GM19328 (cell line): ENCODE measurements at regions not wholly inside any gene's neighbourhood (a gene's known extent, or its start where the extent isn't known, plus 50 kb on each side); places are given as distances from the start of the nearest gene placed in this dataset.

Experiments
- ATAC-seq: cut with Tn5 transposase; IDR thresholded peaks from one replicate; pipeline ENCODE4 v1.9.1; 2021; ENCODE audit warnings: mild to moderate bottlenecking, moderate library complexity; ENCODE audit not compliant: unreplicated experiment

GRCh38 chr15:38646716-38647115 lies 82.1 kb upstream of the RASGRP1 start:
- ATAC-seq: no peak

DNA sequence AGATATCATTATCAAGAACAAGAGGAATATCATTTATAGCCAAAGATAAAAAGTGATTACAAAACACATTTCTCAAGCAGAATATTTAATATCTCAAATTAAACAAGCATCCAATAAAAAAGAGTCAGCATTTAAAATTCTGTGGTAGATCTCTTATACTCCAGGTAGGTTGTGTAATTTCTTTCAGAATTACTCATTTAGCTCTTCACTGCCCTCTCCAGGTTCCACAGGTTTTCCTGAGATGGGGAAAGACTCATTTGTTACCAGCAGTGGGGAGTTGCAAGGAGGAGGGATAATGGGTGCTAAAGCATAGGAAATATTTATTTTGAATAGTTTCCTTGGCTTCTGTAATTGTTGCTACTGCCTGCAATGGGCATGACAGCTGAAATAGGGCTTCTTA lies 83.1 kb upstream of the RASGRP1 start:
- no peak for ATAC-seq

DNA sequence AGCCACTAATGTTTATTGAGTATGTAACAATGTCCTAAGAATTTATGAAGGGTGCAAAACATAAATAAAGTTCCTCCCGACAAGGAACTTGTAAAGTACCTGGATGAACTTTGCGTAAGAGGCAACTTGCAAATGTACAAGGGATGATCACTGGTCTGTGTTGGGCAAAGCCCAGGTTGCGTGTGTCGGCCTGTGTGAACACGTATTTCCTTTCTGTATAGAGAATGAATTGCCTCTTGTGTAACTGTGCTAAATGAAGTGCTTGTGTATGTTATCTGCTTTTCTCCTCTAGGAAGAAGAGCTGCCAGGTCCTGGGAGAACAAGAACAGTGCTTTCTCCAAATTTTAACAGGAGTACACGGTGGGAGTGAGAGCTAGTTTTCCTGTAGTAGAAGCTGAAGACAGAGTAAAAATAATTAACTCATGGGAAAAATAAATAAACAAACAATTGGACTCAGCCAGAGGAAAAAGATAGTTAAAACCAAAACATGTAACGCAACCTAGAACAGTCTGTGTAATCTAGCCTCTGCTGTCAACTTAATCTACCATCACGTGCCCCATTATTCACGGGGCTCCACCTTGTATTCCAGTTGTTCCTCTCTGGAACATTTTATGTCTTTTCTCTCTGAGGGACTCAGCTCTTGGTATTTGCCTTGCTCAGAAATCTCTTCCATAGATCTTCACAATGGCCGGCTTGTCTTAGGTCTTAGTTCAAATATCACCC lies 83.7 kb upstream of the RASGRP1 start:
- ATAC-seq: no peak

- ATAC-seq: no peak
Observed at GRCh38 chr15:38650384-38650783, 85.8 kb upstream of the RASGRP1 start.

- ATAC-seq: no peak
Observed at GRCh38 chr15:38650936-38651327, 86.3 kb upstream of the RASGRP1 start.

DNA sequence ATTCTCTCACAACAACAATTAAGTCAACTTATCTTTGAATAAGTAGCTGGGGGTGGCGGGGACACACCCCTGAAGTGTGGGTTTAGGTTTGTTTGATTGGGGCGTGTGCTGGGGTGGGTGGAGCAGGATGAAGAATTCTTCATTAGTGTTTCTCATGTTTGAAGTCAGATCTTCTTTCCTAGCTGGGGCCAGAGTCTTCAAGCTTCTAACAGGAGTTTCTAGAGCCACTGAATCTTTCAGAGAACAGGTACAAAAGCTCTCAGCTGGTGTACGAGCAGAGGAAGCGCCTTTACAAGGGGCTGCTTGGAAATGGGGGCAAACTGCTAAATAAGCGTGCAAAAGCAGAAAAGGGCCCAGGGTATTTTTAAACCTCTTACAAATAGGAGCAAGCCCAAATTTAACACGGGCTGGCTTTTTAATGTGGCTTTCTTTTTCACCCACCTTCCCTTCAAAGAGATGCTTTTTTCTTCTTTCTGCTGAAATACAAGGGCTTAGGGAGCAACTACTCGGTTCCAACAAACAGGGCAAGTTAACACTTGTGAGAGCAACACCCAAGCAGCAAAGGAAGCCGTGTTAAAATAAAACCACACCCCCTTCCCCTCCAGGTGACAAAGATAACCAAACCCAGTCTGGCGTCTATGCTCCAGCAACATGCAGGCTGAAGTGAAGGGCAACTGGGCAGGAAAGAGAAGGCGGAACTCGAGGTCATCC lies 86.9 kb upstream of the RASGRP1 start:
- ATAC-seq: no peak

DNA sequence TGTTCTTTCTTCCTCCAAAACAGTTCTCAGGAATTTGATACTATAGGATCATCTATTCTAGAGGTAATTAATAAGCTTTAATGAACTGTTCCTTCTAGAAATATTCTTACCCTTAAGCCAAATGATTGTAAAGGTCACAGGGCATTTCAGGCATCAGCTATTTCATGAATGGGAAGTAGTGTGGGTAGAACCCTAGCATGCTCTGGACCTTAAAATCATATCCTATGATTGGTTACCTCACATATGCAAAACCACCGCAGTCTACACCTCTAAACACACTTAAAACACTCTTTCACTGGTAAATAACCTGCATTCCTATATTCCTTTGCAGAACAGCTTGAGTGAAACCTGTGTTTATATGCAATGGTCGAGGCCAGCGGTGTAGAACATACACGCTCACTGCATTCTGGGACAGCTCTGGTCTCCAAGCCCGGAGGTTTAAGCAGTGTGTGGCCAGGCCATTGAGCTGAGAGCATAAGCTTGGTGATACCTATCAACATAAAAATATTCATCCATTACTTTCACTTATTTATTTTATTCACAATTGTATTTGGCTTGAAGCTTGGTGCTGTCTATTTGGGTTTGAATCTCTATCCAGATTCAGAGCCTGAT lies 87.7 kb upstream of the RASGRP1 start:
- ATAC-seq: no peak

DNA sequence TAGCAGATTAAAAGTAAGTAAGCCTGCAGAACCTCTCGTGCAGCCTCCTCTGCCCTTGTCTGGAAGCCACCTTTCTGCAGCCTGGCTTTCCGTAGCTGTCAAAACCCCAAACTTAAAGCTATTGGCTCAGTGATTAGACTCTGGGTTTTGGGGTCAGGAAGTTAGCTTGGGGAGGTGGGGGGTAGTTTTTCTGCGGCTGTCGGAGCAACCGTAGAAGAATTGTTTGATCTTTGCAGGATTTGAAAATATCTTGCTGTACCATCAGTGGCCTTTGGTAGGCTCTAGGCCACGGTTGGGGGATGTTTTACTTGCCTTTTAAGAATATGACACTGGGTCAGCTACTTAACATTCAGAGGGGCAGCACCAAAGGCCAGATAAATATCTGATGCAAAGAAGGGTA lies 88.4 kb upstream of the RASGRP1 start:
- ATAC-seq: no peak

GRCh38 chr15:38658431-38658830 lies 93.8 kb upstream of the RASGRP1 start:
- ATAC-seq: no peak

DNA sequence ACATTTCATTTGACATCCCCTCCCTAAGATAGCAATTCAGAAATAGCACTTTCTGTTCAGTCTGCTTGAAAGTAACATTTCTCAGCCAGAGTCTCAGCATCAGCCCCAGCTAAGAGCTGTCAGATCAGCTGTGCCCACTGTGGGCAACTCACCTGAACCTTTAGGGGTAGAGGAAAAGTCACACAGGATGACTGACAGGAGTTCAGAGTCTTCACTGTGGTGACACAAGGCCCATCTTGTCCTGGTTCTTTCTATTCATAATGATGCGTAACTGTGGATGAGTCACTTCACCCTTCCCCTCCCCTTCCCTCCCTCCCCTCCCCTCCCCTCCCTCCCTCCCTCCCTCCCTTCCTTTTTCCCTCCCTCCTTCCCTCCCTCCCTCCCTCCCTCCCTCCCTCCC lies 96.1 kb upstream of the RASGRP1 start:
- no peak for ATAC-seq

DNA sequence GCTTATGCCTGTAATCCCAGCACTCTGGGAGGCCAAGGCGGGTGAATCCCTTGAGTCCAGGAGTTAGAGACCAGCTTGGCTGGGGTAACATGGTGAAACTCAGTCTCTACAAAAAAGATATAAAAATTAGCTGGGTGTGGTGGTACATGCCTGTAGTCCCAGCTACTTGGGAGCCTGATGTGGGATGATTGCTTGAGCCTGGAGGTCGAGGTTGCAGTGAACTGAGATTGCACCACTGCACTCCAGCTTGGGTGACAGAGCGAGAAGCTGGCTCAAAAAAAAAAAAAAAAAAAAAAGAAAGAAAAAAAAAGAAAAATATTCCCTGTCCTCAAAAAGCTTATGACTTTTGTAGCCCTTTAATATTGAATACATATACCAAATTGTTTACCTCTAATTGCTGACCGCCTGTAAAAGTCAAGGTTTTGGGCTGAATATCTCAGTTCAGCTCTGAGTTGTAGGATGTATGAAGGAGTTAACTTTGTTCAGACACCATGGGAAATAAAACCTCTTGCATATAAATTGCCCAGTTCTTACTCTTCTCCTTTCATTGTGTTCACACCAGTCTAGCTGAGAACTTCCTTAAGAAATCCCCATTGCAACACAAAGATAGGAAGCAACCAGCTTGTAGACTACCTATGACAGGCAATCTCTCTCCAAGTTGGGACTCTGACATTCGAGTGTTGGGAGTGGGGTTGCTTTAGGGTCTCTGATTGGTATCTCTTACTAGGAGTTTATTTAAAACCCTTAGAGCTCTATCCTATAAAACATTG lies 97.6 kb upstream of the RASGRP1 start:
- no peak for ATAC-seq

DNA sequence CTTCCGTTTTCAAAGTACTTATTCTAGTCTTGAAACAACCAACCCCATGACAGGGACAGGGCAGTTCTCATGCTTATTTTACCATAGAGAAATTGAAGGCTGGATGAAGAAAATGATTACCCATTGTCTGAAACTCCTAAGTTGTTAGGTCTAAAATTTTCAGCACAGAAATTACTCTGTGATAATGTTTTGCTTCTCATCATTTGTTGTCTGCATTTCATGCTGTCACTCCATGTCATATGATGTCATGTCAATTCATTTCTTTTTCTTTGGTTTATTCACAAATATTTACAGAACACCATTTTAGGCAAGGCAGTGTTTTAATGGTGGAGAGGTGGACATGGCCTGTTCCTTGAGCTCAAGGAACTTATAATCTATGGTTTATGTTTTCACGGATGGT lies 98.2 kb upstream of the RASGRP1 start:
- ATAC-seq: no peak

GRCh38 chr15:38665586-38666305 lies 101.1 kb upstream of the RASGRP1 start:
- ATAC-seq: no peak

GRCh38 chr15:38666865-38667510 lies 102.4 kb upstream of the RASGRP1 start:
- no peak for ATAC-seq

DNA sequence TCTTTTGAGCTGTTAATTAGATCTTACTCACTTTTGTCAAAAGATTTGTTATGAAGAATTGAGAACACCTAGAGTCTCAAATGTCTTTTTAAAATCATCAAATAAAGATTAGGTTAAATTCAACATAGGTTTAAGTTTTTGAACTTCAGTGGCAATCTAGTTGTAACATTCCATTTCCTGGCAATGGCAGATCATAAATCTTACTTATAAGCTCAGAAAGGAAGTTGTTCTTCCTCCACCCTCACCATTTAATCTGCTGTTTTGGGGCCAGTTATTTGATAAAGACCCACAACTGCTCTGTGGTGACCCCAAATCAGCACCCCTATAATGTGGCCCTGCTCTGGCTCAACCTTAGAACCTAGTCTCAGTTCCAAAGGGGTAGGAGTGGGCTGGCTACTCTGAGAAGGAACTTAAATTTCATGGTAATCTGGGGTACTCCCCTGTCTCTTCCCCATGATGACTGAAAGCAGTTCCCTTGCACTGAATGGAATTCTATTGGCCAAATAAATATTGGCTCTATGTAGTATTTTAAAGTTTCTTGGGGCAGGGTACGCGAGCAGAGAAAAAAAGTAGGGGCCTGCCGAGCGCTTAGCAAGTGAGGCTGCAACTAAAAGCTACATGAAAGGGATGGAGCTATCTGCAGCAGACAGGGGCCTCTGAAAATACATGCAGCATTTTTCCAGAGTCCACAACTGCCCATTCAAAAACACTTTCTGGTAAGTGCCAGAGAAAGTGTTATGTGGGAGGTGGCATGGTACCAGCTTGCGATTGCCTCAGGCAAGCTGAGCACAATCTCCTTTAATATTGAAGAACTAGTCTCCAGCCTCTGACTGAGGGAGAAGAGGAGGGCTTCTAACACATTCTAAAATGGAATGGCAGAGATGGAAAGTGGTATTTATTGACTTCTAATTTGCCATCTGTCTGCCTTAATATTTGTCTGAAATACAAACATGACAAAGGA lies 103.6 kb upstream of the RASGRP1 start:
- ATAC-seq: no peak

DNA sequence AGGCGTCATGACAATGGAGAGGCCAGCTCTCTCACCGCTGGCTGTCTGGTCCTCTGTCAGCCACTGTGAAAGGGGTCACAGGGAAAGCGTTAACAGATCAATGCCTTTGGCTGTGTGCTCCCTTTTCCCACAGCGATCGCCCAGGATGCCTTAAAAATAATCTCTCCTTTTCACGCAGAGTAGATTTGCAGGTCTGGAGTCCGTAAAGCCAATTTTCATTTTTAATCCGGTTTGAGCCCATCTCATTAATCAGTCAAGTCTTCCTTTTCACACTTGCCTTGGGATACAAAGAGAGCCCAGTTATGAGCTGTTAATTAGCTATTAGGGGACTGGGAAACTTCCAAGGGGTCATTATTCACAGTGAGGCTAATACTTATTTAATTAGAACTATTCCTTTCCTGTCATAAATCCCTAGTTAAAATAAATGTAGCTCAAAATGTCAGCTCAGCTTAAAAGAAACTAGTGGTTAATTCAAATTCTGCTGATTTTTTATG lies 104.3 kb upstream of the RASGRP1 start:
- ATAC-seq: no peak

- no peak for ATAC-seq
Observed at GRCh38 chr15:38670128-38671005, 105.8 kb upstream of the RASGRP1 start.

DNA sequence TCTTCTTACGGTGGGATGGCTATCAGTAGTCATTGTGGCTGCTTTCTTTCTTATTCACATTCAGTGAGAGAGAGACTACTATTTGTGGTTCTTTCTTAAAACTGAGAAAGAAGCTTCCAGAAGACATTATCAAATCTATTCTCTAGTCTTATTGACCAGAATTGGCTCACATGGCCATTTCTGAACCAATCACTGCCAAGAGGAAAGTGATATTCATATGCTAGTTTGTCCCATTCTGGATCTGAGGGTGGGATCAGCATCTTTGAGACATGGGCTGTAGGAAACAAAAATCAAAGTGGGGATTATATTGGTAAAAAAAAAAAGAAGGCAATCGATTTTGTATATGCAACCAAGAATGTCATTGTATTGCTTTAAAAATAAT lies 106.4 kb upstream of the RASGRP1 start:
- no peak for ATAC-seq
